Tibial nerve (tissue), 4 donors: ENCODE measurements at regions not wholly inside any gene's neighbourhood (a gene's known extent, or its start where the extent isn't known, plus 50 kb on each side); places are given as distances from the start of the nearest gene placed in this dataset.

Source experiments
- CTCF ChIP-seq, 5 experiments: fragments of 200-600 bp in 3 of 5; fragments of 450-650 bp in 2 of 5; sonication (generic) in 3 of 5; IDR thresholded peaks; one replicate each; pipeline ENCODE4 v1.5.1; 2016 to 2019; ENCODE audit warnings: antibody characterized with exemption in 5 of 5, mild to moderate bottlenecking in 3 of 5, moderate library complexity in 2 of 5
- EP300 ChIP-seq, 2 donors: sonication (generic); formaldehyde crosslinking; IDR thresholded peaks; one replicate each; pipeline ENCODE4 v1.6.1; 2017; ENCODE audit warnings: antibody characterized with exemption in 2 of 2, mild to moderate bottlenecking in 1 of 2
- POLR2A ChIP-seq, 2 donors: fragments of 450-650 bp; IDR thresholded peaks; one replicate each; pipeline ENCODE4 v1.6.1; 2017; ENCODE audit warnings: antibody characterized with exemption in 2 of 2, mild to moderate bottlenecking in 2 of 2, moderate library complexity in 2 of 2

DNA sequence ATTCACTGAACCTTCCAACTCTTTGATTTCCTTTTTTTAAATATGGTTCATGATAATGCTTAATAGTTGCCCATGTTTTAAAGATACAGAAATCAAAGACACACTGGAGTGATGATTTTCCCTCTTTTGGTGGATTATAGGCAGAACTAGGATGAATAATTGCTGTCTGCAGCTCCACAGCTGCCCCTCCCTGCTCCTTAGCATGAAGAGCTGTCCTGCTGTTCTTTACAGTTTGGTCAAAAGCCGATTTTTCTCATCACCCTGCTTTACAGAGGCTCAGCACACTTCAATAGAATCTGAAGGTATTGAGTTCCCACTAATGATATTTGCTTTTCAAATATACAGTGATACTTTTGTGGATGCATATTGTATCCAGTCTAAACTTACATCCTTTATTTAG lies 202.6 kb downstream of the AASDHPPT start:
- TF ChIP-seq CTCF (IDR thresholded peaks at IDR 0.05) (no peak), POLR2A (IDR thresholded peaks at IDR 0.05) (no peak), EP300 (IDR thresholded peaks at IDR 0.05) (no peak)
